Lower leg skin (tissue), 4 donors: ENCODE measurements at regions not wholly inside any gene's neighbourhood (a gene's known extent, or its start where the extent isn't known, plus 50 kb on each side); places are given as distances from the start of the nearest gene placed in this dataset.

Experiments used
- DNase-seq, 2 donors: peaks; one replicate each; pipeline ENCODE4 v3.0.0-alpha.2; 2019; ENCODE audit warnings: low spot score in 2 of 2
- H3K4me3 ChIP-seq: fragments of 200-600 bp; sonication (generic); 2 replicates; pipeline ENCODE4 v1.5.1; 2017; ENCODE audit warnings: mild to moderate bottlenecking, low read depth; ENCODE audit not compliant: poor library complexity, severe bottlenecking
- CTCF ChIP-seq, 3 donors: fragments of 450-650 bp; IDR thresholded peaks; one replicate each; pipeline ENCODE4 v1.5.1; 2016; ENCODE audit warnings: antibody characterized with exemption in 3 of 3, mild to moderate bottlenecking in 3 of 3, moderate library complexity in 2 of 3
- POLR2A ChIP-seq, 2 donors: fragments of 450-650 bp; IDR thresholded peaks; one replicate each; pipeline ENCODE4 v1.6.1; 2016 to 2017; ENCODE audit warnings: antibody characterized with exemption in 2 of 2, mild to moderate bottlenecking in 1 of 2, moderate library complexity in 1 of 2
- WGBS, 2 donors: methylation state at CpG; one replicate each; pipeline ENCODE4 v1.1.5; 2018; 5-methylcytosine and 5-hydroxymethylcytosine counted together
- intact Hi-C: fragments of 100-400 bp; cut with DNase I; formaldehyde crosslinking; loops from one replicate; pipeline ENCODE4 v1.15.0; 2023; ENCODE audit warnings: low total_unique reads

GRCh38 chr12:58238411-58238810, 297.0 kb downstream of the ATP23 start:
- TF ChIP-seq CTCF (IDR thresholded peaks at IDR 0.05): no peak
- no peak for TF ChIP-seq POLR2A (IDR thresholded peaks at IDR 0.05)
- no peak overlapping the region for H3K4me3 ChIP-seq
- 82 to 87% methylated on average over 3 of the region's 3 CpGs for WGBS, 2 donors
- no peak for DNase-seq
- intact Hi-C loops: no loop called here

- intact Hi-C loops: no loop called here
- H3K4me3 ChIP-seq: no peak overlapping the region
- 92 to 93% methylated on average over 5 of the region's 5 CpGs for WGBS, 2 donors
- no peak for DNase-seq
- TF ChIP-seq POLR2A (IDR thresholded peaks at IDR 0.05) (no peak), CTCF (IDR thresholded peaks at IDR 0.05) (no peak)
These were observed 299.7 kb downstream of the ATP23 start for GRCh38 chr12:58241099-58241498.

GRCh38 chr12:58242796-58243630, 301.6 kb downstream of the ATP23 start:
- WGBS, 2 donors: 64 to 74% methylated on average over 4 of the region's 4 CpGs
- intact Hi-C loops: no loop called here
- H3K4me3 ChIP-seq: no peak overlapping the region

GRCh38 chr12:58247633-58248032, 306.3 kb downstream of the ATP23 start:
- TF ChIP-seq POLR2A (IDR thresholded peaks at IDR 0.05): no peak
- TF ChIP-seq CTCF (IDR thresholded peaks at IDR 0.05): no peak
- 92 to 97% methylated on average over 4 of the region's 4 CpGs for WGBS, 2 donors
- no peak overlapping the region for H3K4me3 ChIP-seq
- DNase-seq: no peak
- intact Hi-C loops: no loop called here

More at GRCh38 chr12:58242796-58243630, 301.6 kb downstream of the ATP23 start:
- no peak for DNase-seq
- TF ChIP-seq POLR2A (IDR thresholded peaks at IDR 0.05) (no peak), CTCF (IDR thresholded peaks at IDR 0.05) (no peak)

- 81 to 85% methylated on average over 3 of the region's 3 CpGs for WGBS, 2 donors
- no peak overlapping the region for H3K4me3 ChIP-seq
- intact Hi-C loops: no loop called here
- TF ChIP-seq POLR2A (IDR thresholded peaks at IDR 0.05): no peak
- no peak for TF ChIP-seq CTCF (IDR thresholded peaks at IDR 0.05)
- DNase-seq: no peak
These were observed 307.2 kb downstream of the ATP23 start for GRCh38 chr12:58248599-58248998.

- WGBS, 2 donors: 45 to 51% methylated on average over 2 of the region's 2 CpGs
- no peak overlapping the region for H3K4me3 ChIP-seq
- no peak for TF ChIP-seq CTCF (IDR thresholded peaks at IDR 0.05)
- TF ChIP-seq POLR2A (IDR thresholded peaks at IDR 0.05): no peak
- no peak for DNase-seq
- intact Hi-C loops: no loop called here
These were observed 308.2 kb downstream of the ATP23 start for GRCh38 chr12:58249610-58250009.
